ENCODE measurements at regions not wholly inside any gene's neighbourhood (a gene's known extent, or its start where the extent isn't known, plus 50 kb on each side); places are given as distances from the start of the nearest gene placed in this dataset.

DNA sequence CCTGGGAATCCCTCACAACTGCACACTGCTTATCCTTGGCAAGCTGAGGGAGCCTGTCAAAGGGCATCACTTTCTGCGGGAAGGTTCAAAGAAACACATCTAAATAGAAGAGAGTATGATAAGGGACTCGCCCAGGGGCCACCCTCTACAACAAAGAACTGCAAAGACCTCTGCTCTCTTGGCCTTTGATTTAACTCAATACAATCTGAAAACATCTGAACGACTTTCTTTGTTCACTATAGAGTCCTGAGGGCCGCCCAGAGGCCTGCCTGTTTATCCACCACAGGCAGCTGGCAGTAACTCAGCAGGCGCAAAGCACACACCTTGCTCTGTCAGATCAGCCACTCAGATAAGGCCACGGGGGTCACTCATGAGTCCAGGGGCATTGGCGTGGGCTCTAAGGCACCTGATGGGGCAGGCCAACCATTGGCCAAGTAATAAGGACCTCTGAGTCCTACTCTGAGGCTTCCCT is 139.3 kb downstream of the UNC5CL start (continued):
- TF ChIP-seq, protein P1, sequence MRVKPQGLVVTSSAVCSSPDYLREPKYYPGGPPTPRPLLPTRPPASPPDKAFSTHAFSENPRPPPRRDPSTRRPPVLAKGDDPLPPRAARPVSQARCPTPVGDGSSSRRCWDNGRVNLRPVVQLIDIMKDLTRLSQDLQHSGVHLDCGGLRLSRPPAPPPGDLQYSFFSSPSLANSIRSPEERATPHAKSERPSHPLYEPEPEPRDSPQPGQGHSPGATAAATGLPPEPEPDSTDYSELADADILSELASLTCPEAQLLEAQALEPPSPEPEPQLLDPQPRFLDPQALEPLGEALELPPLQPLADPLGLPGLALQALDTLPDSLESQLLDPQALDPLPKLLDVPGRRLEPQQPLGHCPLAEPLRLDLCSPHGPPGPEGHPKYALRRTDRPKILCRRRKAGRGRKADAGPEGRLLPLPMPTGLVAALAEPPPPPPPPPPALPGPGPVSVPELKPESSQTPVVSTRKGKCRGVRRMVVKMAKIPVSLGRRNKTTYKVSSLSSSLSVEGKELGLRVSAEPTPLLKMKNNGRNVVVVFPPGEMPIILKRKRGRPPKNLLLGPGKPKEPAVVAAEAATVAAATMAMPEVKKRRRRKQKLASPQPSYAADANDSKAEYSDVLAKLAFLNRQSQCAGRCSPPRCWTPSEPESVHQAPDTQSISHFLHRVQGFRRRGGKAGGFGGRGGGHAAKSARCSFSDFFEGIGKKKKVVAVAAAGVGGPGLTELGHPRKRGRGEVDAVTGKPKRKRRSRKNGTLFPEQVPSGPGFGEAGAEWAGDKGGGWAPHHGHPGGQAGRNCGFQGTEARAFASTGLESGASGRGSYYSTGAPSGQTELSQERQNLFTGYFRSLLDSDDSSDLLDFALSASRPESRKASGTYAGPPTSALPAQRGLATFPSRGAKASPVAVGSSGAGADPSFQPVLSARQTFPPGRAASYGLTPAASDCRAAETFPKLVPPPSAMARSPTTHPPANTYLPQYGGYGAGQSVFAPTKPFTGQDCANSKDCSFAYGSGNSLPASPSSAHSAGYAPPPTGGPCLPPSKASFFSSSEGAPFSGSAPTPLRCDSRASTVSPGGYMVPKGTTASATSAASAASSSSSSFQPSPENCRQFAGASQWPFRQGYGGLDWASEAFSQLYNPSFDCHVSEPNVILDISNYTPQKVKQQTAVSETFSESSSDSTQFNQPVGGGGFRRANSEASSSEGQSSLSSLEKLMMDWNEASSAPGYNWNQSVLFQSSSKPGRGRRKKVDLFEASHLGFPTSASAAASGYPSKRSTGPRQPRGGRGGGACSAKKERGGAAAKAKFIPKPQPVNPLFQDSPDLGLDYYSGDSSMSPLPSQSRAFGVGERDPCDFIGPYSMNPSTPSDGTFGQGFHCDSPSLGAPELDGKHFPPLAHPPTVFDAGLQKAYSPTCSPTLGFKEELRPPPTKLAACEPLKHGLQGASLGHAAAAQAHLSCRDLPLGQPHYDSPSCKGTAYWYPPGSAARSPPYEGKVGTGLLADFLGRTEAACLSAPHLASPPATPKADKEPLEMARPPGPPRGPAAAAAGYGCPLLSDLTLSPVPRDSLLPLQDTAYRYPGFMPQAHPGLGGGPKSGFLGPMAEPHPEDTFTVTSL (CRISPR knock-in tag; IDR thresholded peaks at IDR 0.05; ENCODE audit: borderline replicate concordance), result peak; percentile 44; the same call in 1 of the 2 replicates
- peak; percentile 98 for TF ChIP-seq NR2F6 (IDR thresholded peaks at IDR 0.05)
- TF ChIP-seq NR2F6 (CRISPR knock-in tag; IDR thresholded peaks at IDR 0.05), result peak; percentile 90
- TF ChIP-seq SOX13 (IDR thresholded peaks at IDR 0.05), result peak; percentile 99
- TF ChIP-seq SOX13 (CRISPR knock-in tag; conservative IDR thresholded peaks at IDR 0.05 in 1 of 2, IDR thresholded peaks at IDR 0.05 in 1 of 2), result peak in 1 of 2 experiments; percentile 100; a peak in 2 of 4 replicates
- TF ChIP-seq ETV5 (CRISPR knock-in tag; IDR thresholded peaks at IDR 0.05; ENCODE audit: borderline replicate concordance), result peak; percentile 45; the same call in 1 of the 2 replicates
- no peak for TF ChIP-seq RELA (CRISPR knock-in tag; IDR thresholded peaks at IDR 0.05)
- TF ChIP-seq, protein P2, sequence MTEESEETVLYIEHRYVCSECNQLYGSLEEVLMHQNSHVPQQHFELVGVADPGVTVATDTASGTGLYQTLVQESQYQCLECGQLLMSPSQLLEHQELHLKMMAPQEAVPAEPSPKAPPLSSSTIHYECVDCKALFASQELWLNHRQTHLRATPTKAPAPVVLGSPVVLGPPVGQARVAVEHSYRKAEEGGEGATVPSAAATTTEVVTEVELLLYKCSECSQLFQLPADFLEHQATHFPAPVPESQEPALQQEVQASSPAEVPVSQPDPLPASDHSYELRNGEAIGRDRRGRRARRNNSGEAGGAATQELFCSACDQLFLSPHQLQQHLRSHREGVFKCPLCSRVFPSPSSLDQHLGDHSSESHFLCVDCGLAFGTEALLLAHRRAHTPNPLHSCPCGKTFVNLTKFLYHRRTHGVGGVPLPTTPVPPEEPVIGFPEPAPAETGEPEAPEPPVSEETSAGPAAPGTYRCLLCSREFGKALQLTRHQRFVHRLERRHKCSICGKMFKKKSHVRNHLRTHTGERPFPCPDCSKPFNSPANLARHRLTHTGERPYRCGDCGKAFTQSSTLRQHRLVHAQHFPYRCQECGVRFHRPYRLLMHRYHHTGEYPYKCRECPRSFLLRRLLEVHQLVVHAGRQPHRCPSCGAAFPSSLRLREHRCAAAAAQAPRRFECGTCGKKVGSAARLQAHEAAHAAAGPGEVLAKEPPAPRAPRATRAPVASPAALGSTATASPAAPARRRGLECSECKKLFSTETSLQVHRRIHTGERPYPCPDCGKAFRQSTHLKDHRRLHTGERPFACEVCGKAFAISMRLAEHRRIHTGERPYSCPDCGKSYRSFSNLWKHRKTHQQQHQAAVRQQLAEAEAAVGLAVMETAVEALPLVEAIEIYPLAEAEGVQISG (CRISPR knock-in tag; IDR thresholded peaks at IDR 0.05), result no peak; the same call in 1 of the 2 replicates
- TF ChIP-seq, protein P3, sequence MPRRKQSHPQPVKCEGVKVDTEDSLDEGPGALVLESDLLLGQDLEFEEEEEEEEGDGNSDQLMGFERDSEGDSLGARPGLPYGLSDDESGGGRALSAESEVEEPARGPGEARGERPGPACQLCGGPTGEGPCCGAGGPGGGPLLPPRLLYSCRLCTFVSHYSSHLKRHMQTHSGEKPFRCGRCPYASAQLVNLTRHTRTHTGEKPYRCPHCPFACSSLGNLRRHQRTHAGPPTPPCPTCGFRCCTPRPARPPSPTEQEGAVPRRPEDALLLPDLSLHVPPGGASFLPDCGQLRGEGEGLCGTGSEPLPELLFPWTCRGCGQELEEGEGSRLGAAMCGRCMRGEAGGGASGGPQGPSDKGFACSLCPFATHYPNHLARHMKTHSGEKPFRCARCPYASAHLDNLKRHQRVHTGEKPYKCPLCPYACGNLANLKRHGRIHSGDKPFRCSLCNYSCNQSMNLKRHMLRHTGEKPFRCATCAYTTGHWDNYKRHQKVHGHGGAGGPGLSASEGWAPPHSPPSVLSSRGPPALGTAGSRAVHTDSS (CRISPR knock-in tag; conservative IDR thresholded peaks at IDR 0.05), result no peak
- TF ChIP-seq ZNF530 (CRISPR knock-in tag; IDR thresholded peaks at IDR 0.05; ENCODE audit: low read depth), result no peak
- peak; percentile 88 for TF ChIP-seq ZBTB7B (CRISPR knock-in tag; IDR thresholded peaks at IDR 0.05)
- TF ChIP-seq, protein P4, sequence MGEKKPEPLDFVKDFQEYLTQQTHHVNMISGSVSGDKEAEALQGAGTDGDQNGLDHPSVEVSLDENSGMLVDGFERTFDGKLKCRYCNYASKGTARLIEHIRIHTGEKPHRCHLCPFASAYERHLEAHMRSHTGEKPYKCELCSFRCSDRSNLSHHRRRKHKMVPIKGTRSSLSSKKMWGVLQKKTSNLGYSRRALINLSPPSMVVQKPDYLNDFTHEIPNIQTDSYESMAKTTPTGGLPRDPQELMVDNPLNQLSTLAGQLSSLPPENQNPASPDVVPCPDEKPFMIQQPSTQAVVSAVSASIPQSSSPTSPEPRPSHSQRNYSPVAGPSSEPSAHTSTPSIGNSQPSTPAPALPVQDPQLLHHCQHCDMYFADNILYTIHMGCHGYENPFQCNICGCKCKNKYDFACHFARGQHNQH (CRISPR knock-in tag; IDR thresholded peaks at IDR 0.05), result peak; percentile 57; the same call in 1 of the 2 replicates
- no peak for TF ChIP-seq ARNT (IDR thresholded peaks at IDR 0.05)
- TF ChIP-seq SP5 (CRISPR knock-in tag; IDR thresholded peaks at IDR 0.05; ENCODE audit: borderline replicate concordance, low read depth), result peak; percentile 68; the same call in 1 of the 2 replicates
- TF ChIP-seq RXRB (CRISPR knock-in tag; IDR thresholded peaks at IDR 0.05; ENCODE audit: borderline replicate concordance), result peak; percentile 80
- TF ChIP-seq ZMAT3 (CRISPR knock-in tag; conservative IDR thresholded peaks at IDR 0.05), result no peak
- 0 out of 2 replicates have a peak, but pooled peaks have one; percentile 40 for TF ChIP-seq ZNF510 (CRISPR knock-in tag; IDR thresholded peaks at IDR 0.05; ENCODE audit: low read depth)
- TF ChIP-seq CREB1 (IDR thresholded peaks at IDR 0.05), result no peak
- TF ChIP-seq CREB1 (CRISPR knock-in tag; IDR thresholded peaks at IDR 0.05), result peak; percentile 19; the same call in 1 of the 2 replicates
- no peak for TF ChIP-seq POLR2AphosphoS2 (IDR thresholded peaks at IDR 0.05; ENCODE audit: low read depth, low read length)
- peak; percentile 57 for TF ChIP-seq RBFOX2 (IDR thresholded peaks at IDR 0.05; ENCODE audit: low read depth, low read length)
